KMS-11 (cell line): ENCODE measurements at regions not wholly inside any gene's neighbourhood (a gene's known extent, or its start where the extent isn't known, plus 50 kb on each side); places are given as distances from the start of the nearest gene placed in this dataset.

Source experiments
- H2AFZ ChIP-seq: fragments of 200-600 bp; sonication (generic); 2 replicates; pipeline ENCODE4 v1.6.1; 2016; ENCODE audit warnings: antibody characterized with exemption, mixed run types, low read depth
- H3K27ac ChIP-seq: fragments of 200-600 bp; sonication (generic); 2 replicates; pipeline ENCODE4 v1.6.1; 2016; ENCODE audit warnings: mild to moderate bottlenecking, mixed run types
- H3K27me3 ChIP-seq: fragments of 200-600 bp; sonication (generic); 2 replicates; pipeline ENCODE4 v1.6.1; 2017; ENCODE audit warnings: mild to moderate bottlenecking, low read depth, mixed run types, moderate library complexity; ENCODE audit not compliant: insufficient read depth
- H3K36me3 ChIP-seq: fragments of 200-600 bp; sonication (generic); 2 replicates; pipeline ENCODE4 v1.6.1; 2017; ENCODE audit warnings: mild to moderate bottlenecking, mixed run types; ENCODE audit not compliant: insufficient read depth
- H3K4me1 ChIP-seq: fragments of 200-600 bp; sonication (generic); 2 replicates; pipeline ENCODE4 v1.6.1; 2016; ENCODE audit warnings: mild to moderate bottlenecking, low read depth, mixed run types; ENCODE audit not compliant: poor library complexity, severe bottlenecking
- H3K4me2 ChIP-seq: fragments of 200-600 bp; sonication (generic); 2 replicates; pipeline ENCODE4 v1.7.0; 2016; ENCODE audit warnings: mild to moderate bottlenecking, mixed run types
- H3K4me3 ChIP-seq: fragments of 200-600 bp; sonication (generic); IDR thresholded peaks from 2 replicates; pipeline ENCODE4 v1.6.1; 2017; ENCODE audit warnings: low read depth, low read length, mixed read lengths; ENCODE audit not compliant: insufficient read depth
- H3K79me2 ChIP-seq: fragments of 200-600 bp; sonication (generic); 2 replicates; pipeline ENCODE4 v1.6.1; 2016; ENCODE audit warnings: low read depth, mixed run types; ENCODE audit not compliant: insufficient read depth
- H3K9ac ChIP-seq: fragments of 200-600 bp; sonication (generic); 2 replicates; pipeline ENCODE4 v1.6.1; 2016; ENCODE audit warnings: mild to moderate bottlenecking, mixed run types
- H4K20me1 ChIP-seq: fragments of 200-600 bp; sonication (generic); 2 replicates; pipeline ENCODE4 v1.6.1; 2016; ENCODE audit warnings: mild to moderate bottlenecking, mixed run types; ENCODE audit not compliant: insufficient read depth
- TF ChIP-seq, protein P1 (sequence below): fragments of 200-600 bp; sonication (generic); conservative IDR thresholded peaks from 2 replicates; pipeline ENCODE4 v1.6.1; 2017; ENCODE audit warnings: low read depth, mild to moderate bottlenecking, antibody characterized with exemption, low read length, moderate library complexity, mixed read lengths

DNA sequence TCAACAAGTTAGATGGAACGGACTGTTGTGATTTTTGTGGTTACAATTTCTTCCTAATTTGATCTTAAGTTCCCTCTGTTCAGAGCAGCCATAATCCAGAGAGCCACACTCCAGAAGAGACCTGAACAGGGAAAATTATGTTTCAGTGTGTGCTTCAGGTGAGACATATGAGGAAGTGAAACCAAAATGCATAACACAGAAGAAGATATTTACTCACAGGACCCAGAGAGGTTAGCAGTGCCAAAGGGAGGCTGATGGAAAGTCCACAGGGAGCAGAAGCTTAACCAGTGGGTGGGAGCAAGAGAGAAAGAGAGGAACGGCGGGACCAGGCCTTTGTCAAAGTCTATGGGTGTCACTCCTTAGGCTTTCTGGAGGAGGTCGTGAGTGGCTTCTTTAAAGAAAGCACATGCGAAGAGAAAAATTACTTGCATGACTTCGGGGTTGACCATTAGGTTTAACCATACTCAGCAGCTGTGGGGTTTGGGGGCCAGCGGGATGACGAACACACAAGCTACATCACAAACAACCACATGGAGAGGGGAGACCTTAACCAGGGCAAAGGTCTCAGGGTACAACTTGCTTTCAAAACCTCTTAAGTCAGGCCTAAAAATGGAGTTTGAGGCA is 141.4 kb downstream of the MED10 start:
- H3K4me1 ChIP-seq, result peaks cover 4% of the 10 kb centered on the region
- TF ChIP-seq, protein P1, sequence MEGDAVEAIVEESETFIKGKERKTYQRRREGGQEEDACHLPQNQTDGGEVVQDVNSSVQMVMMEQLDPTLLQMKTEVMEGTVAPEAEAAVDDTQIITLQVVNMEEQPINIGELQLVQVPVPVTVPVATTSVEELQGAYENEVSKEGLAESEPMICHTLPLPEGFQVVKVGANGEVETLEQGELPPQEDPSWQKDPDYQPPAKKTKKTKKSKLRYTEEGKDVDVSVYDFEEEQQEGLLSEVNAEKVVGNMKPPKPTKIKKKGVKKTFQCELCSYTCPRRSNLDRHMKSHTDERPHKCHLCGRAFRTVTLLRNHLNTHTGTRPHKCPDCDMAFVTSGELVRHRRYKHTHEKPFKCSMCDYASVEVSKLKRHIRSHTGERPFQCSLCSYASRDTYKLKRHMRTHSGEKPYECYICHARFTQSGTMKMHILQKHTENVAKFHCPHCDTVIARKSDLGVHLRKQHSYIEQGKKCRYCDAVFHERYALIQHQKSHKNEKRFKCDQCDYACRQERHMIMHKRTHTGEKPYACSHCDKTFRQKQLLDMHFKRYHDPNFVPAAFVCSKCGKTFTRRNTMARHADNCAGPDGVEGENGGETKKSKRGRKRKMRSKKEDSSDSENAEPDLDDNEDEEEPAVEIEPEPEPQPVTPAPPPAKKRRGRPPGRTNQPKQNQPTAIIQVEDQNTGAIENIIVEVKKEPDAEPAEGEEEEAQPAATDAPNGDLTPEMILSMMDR, result no peak
- no peaks in the 10 kb centered on the region for H3K27me3 ChIP-seq
- no peak overlapping the region for H2AFZ ChIP-seq
- no peaks in the 10 kb centered on the region for H3K36me3 ChIP-seq
- no peak overlapping the region for H3K4me2 ChIP-seq
- H3K79me2 ChIP-seq, result no peaks in the 10 kb centered on the region
- H3K4me3 ChIP-seq, result no peak overlapping the region
- no peak overlapping the region for H3K27ac ChIP-seq
- no peak overlapping the region for H3K9ac ChIP-seq
- H4K20me1 ChIP-seq, result no peaks in the 10 kb centered on the region

DNA sequence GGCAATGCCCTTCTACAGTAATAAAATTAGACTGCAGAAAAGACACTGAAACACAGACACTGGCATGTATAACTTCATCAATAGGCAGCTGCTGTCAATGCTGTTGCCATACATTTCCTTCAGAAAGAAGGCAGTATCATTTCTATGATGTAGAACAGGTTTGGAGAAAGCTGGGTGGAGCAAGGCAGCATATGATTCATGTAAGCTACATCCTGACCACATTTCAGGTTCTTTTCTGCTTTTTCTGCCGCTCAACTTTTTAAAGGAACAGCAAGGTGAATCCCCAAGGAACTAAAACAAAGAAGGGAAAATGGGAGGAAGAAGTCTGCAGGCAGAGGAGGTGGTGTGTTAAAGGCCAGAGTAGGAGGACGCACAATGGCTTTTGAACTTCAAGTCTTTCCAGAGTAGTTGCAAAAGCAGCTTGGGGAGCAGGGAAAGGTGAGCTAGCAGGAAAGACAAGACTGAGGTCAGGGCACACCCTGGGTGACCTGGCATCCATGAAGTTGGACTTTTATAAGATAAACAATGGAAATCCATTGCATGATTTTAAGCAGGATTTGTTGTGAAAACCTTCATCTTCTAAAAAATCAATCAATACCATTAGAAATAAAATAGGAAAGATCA is 142.1 kb downstream of the MED10 start:
- TF ChIP-seq, protein P1, result no peak
- Histone ChIP-seq H2AFZ (no peak overlapping the region), H3K27ac (no peak overlapping the region), H3K9ac (no peak overlapping the region), H3K27me3 (no peaks in the 10 kb centered on the region), H3K36me3 (no peaks in the 10 kb centered on the region), H3K4me2 (no peak overlapping the region), H3K79me2 (no peaks in the 10 kb centered on the region), H3K4me1 (peaks cover 4% of the 10 kb centered on the region), H3K4me3 (no peak overlapping the region), H4K20me1 (no peaks in the 10 kb centered on the region)

DNA sequence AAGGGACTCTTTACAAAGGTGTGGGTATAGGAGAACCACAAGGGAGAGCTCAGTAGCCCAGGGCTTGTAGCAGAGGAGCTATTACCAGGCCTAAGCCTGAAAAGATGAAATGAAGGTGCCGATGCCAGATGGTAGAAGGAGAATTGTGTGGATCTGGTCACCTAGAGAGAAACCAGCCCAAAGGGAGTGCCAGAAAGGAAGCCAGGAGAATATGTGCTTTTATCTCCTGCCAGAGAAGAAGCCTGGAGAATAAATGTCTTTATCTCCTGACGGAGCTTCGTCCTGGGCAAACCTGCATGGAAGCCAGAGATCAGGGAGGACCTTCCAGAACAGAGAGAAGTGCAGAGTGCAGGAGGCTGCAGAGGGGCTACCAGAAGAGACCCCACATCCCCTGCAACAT is 142.6 kb downstream of the MED10 start:
- Histone ChIP-seq H3K79me2 (no peaks in the 10 kb centered on the region), H3K4me1 (peaks cover 4% of the 10 kb centered on the region), H3K9ac (no peak overlapping the region), H3K27ac (no peak overlapping the region), H2AFZ (no peak overlapping the region), H4K20me1 (no peaks in the 10 kb centered on the region), H3K4me2 (no peak overlapping the region), H3K36me3 (no peaks in the 10 kb centered on the region), H3K27me3 (no peaks in the 10 kb centered on the region), H3K4me3 (no peak overlapping the region)
- TF ChIP-seq, protein P1, result no peak

DNA sequence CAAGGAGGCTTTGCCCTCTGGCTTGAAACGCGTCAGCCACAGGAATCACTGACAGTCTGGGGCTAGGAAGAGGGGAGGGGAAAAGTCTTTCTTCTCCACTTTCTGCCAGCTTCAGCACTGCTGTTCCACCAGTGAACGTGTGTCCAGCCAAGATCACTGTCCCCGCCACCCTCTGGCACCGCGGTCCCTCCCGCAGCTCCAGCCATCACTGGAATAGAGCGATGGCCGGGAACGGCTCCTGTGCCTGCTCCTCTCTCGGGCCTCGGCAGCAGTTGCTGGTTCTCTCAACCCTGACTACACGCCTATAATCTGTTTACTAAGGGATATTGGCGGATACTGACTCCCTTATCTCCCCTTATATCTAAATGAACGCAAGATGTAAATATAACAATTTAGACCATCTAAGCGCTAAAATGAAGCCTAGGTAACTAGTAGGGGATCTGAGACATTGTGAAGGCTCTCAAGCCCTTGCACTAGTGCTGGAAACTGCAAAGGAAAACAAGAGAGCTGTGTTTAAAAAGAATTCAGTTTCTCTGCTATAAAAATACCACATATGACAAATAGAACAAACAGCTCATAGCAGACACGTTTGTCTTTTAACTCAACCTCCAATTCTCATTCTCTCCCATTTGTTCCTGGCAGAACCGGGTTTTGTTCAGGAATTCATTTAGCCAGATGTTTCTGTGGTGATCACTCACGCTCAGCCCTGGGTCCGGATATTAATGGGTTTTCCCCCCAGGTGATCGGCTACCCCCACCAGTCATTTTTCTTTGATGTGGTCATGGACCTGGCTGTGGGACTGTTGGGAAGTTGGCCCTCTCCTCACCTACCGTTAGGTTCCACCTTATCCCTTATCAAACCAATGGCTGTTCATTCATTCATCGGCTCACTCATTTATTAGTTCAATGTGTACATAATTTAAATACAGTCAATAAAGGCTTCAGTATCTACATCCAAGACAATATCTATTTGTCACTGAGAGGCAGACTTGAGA is 149.8 kb downstream of the MED10 start:
- Histone ChIP-seq H3K9ac (no peak overlapping the region), H3K4me1 (peaks cover 26% of the 10 kb centered on the region), H3K27me3 (no peaks in the 10 kb centered on the region), H3K36me3 (no peaks in the 10 kb centered on the region), H3K4me3 (no peak overlapping the region), H2AFZ (no peak overlapping the region), H4K20me1 (no peaks in the 10 kb centered on the region), H3K79me2 (no peaks in the 10 kb centered on the region), H3K27ac (no peak overlapping the region), H3K4me2 (no peak overlapping the region)
- TF ChIP-seq, protein P1, result no peak
